ENCODE measurements at regions not wholly inside any gene's neighbourhood (a gene's known extent, or its start where the extent isn't known, plus 50 kb on each side); places are given as distances from the start of the nearest gene placed in this dataset.
"Not testable (repeated sequence)": the region's sequence is repeated elsewhere in the genome, so short reads cannot be mapped to it uniquely, and the experiment has no call there.

- DNase-seq, result no peak
Measured at GRCh38 chr6:126206504-126207246, 133.2 kb upstream of the CENPW start.

DNA sequence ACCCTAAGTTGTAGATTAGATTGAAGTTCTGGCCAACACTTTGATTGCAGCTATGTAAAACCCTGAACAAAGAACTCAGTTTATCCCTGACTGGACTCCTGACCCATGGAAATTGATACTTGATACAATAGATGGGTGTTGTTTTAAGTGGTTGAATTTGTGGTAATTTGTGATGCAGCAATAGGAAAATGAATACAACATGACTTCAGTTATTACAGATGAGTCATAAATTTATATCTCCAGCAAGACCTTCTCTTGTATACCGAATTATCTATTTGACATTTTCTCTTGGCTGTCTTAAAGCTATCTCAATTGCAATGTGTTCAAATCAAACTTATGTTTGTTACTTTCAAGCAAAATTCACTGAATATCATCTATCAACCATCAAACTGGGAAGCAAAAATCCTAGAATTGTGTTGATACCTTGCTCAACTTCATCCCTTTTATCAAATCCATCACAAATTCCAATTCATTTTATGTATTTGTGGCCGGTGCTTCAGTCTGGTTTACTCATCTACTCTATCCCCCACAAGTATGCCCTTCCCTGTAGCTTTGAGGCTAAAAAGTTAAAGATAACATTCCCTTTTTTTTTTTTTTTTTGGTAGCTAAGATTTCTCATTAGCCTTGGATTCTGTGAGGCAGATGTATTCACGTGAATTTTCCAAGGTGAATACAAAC, 129.4 kb upstream of the CENPW start:
- DNase-seq, result no peak

DNA sequence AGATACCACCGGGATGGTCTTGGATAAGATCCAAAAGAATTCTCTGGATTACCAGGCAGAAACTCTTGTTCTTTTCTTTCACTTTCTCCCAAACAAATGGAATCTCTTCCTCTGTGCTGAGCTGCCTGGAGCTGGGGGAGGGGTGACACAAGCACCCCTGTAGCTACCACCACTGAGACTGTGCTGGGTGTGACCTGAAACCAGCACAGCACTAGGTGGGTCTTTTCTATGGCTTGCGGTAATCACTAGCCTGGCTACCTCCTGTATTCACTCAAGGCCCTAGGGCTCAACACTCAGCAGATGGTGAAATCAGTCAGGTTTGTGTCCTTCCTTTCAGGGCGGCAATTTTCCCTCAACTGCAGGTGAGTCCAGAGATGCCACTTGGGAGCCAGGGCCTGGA, 122.4 kb upstream of the CENPW start:
- no peak for DNase-seq

GRCh38 chr6:126220901-126221300, 119.0 kb upstream of the CENPW start:
- DNase-seq, result not testable (repeated sequence)

DNA sequence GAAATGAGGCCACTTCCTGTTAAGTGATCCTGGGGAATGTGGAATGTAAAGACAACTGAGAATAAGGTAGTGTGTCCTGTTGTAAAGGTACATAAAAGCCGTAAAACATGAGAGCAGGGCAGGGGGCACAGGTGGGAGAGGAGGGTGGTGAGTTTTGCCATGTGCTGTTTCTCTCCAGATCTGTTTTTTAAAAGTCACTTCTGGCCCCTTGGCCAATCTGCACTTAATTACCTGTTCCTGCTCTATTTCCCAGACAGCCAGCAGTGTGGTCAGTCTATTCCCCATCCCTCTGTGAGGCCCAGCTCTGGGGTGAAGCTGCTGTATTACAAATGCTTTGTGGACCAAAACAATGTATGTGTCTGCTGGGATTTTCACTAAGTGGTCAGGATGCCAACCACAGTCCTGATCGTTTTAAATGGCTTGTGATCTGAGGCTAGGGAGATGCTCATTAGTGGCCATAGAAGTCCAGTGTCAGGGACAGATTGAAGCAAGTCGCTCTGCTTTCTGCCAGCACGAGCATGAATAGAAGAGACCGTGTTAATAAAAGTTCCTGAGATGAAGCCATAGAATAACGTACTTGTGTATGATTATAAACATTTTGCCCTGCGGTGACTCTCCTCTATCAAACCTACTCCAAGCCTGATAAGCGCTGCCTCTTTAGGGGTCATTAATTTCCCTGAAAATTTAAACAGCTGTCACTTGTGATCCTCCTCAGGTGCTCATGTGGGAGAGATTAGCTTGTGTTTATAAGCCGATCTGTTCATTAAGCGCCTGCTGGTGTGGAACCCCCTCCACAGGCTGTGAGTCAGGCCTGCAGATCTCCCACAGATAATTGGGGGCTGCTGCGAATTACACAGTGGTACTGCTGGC, 111.8 kb upstream of the CENPW start:
- no peak for DNase-seq

DNA sequence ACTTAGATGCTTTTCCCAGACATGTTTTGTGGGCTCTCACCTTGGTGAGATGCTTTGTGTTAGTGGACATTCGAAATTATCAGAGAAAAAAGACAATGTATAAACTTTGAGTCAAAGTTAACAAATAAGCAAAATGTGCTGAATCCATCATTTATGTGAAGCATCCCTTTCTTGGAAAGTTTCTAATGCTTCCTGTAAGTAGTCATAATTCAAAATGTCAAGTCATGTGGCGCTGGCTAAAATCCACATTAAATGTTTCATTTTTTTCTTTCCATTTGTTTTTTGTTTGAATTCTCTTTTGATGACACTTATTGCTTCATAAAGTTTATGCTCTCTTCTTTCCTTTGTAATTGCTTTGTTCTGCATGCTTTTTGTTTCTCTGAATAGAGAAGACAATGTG, 107.2 kb upstream of the CENPW start:
- no peak for DNase-seq

- DNase-seq, result no peak
Measured at GRCh38 chr6:126233192-126233591, 106.7 kb upstream of the CENPW start.

DNA sequence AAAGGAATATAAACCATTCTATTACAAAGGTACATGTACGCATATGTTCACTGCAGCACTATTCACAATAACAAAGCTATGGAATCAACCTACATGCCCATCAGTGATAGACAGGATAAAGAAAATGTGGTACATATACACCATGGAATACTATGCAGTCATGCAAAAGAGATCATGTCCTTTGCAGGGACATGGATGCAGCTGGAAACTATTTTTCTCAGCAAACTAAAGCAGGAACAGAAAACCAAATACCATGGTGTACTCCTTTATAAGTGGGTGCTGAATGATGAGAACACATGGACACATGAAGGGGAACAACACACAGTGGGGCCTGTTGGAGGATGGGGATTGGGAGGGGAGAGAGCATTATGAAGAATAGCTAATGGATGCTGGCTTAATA, 104.6 kb upstream of the CENPW start:
- no peak for DNase-seq

- no peak for DNase-seq
Measured at GRCh38 chr6:126245077-126245476, 94.8 kb upstream of the CENPW start.

- DNase-seq, result no peak
Measured at GRCh38 chr6:126252154-126252553, 87.8 kb upstream of the CENPW start.

DNA sequence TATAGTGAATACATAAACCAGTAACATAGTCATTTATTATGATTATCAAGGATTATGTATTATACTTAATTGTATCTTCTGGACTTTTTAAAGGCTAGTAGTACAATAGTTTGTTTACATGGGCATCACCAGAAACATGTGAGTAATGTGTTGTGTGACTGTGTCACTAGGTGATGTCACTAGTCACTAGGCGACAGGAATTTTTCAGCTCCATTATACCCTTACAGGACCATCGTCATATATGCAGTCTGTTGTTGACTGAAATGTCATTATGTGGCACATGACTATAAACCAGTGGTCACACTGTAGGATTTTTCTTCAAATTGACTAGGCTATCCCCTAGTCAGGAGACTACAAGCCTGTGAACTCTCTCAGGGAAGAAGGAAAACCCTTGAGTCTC, 86.5 kb upstream of the CENPW start:
- DNase-seq, result no peak

DNA sequence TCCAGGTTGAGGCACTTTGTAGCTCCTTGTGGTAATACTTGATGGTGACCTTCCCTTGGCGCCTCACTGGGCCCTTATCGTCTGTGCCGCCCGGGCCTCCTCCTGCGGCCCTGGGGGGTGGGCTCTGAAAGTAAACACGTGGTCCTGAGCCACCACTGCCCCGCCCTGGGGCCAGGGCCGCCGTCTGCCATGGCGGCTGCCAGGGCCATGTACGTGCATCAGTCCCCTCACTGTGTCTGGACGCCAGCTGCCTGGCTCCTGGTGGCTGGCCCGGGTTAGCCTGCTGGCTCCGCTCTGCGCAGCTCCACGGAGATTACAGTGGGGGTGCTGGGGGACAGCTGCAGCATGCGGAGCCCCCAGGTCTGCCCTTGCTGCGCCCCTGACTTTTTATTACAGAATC, 81.8 kb upstream of the CENPW start:
- DNase-seq, result no peak

- no peak for DNase-seq
Measured at GRCh38 chr6:126261792-126262421, 78.0 kb upstream of the CENPW start.

DNA sequence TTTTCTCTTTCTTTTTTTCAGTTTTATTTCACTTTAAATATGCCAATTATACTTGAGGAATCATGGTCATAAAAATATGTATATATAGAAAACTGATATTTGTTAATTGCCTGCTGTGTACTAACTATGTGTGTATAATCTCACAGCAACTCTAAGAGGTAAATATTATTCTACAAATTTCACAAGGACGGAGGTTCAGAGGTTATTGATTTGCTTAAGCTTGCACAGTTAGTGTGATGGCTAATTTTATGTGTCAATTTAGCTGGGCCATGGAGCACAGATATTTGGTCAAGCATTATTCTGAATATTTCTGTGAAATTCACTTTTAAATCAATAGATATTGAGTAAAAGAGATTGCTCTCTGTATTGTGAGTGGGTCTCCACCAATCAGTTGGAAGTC, 75.7 kb upstream of the CENPW start:
- no peak for DNase-seq

- DNase-seq, result no peak
Measured at GRCh38 chr6:126266664-126267063, 73.3 kb upstream of the CENPW start.

GRCh38 chr6:126267626-126268025, 72.3 kb upstream of the CENPW start:
- no peak for DNase-seq

DNA sequence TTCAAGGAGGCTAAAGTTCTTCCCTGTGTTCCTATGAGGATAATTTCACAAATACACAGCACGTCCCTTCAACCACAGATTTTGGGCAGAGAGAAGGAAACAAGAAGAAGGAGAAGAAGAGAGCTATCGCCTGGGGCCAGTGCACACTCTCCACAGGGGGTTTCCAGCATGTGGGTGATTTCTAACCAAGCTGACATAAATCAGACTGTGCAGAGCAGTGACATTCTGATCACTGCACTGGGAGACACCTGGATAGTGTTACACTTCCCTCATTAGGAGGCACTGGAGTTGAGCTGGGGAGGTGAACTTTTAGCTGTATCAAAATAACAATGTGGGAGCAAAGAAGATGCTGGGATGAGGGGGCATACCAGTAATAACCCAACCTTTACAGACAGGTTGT, 71.8 kb upstream of the CENPW start:
- DNase-seq, result no peak

DNA sequence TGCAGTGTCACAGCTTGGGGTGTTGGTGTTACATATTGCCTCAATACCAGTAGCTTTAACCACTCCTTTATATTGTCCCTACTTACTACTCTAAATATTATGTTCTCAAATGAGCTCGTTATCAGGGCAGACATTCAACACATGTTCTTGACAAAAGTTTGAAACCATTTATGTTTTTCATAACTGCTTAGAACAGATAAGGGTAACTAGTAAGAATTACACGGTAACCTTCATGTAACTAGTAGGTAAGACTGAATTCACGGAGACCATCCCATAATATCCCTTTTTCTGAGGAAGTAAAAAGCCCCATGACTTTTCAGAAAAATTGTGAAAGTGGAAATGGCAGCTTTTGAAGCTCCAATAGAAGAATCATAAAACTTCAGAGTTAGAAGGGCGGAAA, 59.6 kb upstream of the CENPW start:
- DNase-seq, result no peak

DNA sequence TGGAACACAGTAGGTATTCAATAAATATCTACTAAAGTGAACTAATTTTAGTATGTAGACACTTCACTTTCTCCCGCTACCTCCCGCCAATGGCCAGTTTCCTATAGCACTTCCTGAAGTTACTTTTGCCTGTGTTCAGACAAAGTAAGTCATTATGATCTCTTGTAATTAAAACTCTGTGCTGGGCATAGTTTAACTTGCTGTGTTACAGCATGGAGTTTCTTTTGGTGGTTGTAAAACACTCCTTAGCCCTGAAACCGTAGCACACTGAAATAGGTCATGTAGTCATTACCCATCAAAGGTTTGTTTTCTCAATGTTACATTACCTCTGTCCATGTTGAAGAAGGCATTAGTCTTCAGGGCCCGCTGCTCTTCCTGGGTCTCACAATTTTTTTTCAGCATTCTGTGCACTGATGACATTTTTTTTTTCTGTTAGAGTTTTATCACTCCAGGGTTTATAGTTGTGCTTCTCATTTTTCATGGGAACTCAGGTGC, 54.0 kb upstream of the CENPW start:
- no peak for DNase-seq
